H1 (cell line): ENCODE measurements at regions not wholly inside any gene's neighbourhood (a gene's known extent, or its start where the extent isn't known, plus 50 kb on each side); places are given as distances from the start of the nearest gene placed in this dataset.

Experiments used
- NANOG ChIP-seq: IDR thresholded peaks from 2 replicates; pipeline ENCODE4 v1.6.1; 2011; ENCODE audit warnings: low read length, low read depth, mild to moderate bottlenecking, inconsistent platforms; ENCODE audit not compliant: insufficient read depth, poor library complexity, severe bottlenecking
- POLR2A ChIP-seq, 2 experiments: IDR thresholded peaks; 1 replicate in 1 of 2; 2 replicates in 1 of 2; pipeline ENCODE4 v1.6.1; 2011; ENCODE audit warnings: low read depth in 2 of 2, low read length in 2 of 2, mild to moderate bottlenecking in 2 of 2; ENCODE audit errors: control extremely low read depth in 1 of 2
- POLR2AphosphoS5 ChIP-seq: IDR thresholded peaks from 2 replicates; pipeline ENCODE4 v1.6.1; 2011; ENCODE audit warnings: low read depth, low read length
- RBBP5 ChIP-seq: IDR thresholded peaks from 2 replicates; pipeline ENCODE4 v1.7.1; 2012; ENCODE audit warnings: low read depth, mild to moderate bottlenecking, inconsistent platforms, low read length, moderate library complexity, borderline replicate concordance
- SRF ChIP-seq: IDR thresholded peaks from 2 replicates; pipeline ENCODE4 v1.6.1; 2011; ENCODE audit warnings: mild to moderate bottlenecking, low read depth, low read length, moderate library complexity
- ZNF274 ChIP-seq: IDR thresholded peaks from 2 replicates; pipeline ENCODE4 v1.7.0; 2012; ENCODE audit warnings: low read length, borderline replicate concordance; ENCODE audit errors: extremely low read depth

- TF ChIP-seq POLR2AphosphoS5 (no peak), ZNF274 (no peak), RBBP5 (no peak), NANOG (no peak), POLR2A (IDR thresholded peaks at IDR 0.05; ENCODE audit: control extremely low read depth in 1 of 2, low read depth in 2 of 2, low read length in 2 of 2) (no peak), SRF (no peak)
Measured at GRCh38 chr6:155614606-155615005, 159.0 kb upstream of the NOX3 start (continued).
